ENCODE measurements at regions not wholly inside any gene's neighbourhood (a gene's known extent, or its start where the extent isn't known, plus 50 kb on each side); places are given as distances from the start of the nearest gene placed in this dataset.
"Not testable (repeated sequence)": the region's sequence is repeated elsewhere in the genome, so short reads cannot be mapped to it uniquely, and the experiment has no call there.

- DNase-seq = no peak
These were observed 980.1 kb downstream of the KCNMA1 start for GRCh38 chr10:76657337-76658012.

GRCh38 chr10:76651154-76651553, 986.5 kb downstream of the KCNMA1 start:
- DNase-seq = no peak

- DNase-seq = no peak
These were observed 987.9 kb downstream of the KCNMA1 start for GRCh38 chr10:76649723-76650127.

GRCh38 chr10:76649254-76649653, 988.4 kb downstream of the KCNMA1 start:
- DNase-seq = no peak

- DNase-seq = no peak
These were observed 990.3 kb downstream of the KCNMA1 start for GRCh38 chr10:76647301-76647700.

GRCh38 chr10:76645341-76645740, 992.3 kb downstream of the KCNMA1 start:
- DNase-seq = no peak

GRCh38 chr10:76644476-76644875, 993.1 kb downstream of the KCNMA1 start:
- DNase-seq = peak; percentile 2

- no peak for DNase-seq
These were observed 994.1 kb downstream of the KCNMA1 start for GRCh38 chr10:76643511-76643911.

GRCh38 chr10:76642358-76642757, 995.2 kb downstream of the KCNMA1 start:
- no peak for DNase-seq

GRCh38 chr10:76641215-76641614, 996.4 kb downstream of the KCNMA1 start:
- DNase-seq = peak; percentile 32

GRCh38 chr10:76640806-76641205, 996.8 kb downstream of the KCNMA1 start:
- no peak for DNase-seq

GRCh38 chr10:76632767-76633051, 1004.9 kb downstream of the KCNMA1 start:
- no peak for DNase-seq

GRCh38 chr10:76631884-76632766, 1005.5 kb downstream of the KCNMA1 start:
- no peak for DNase-seq

GRCh38 chr10:76631036-76631670, 1006.5 kb downstream of the KCNMA1 start:
- DNase-seq = no peak

- DNase-seq = no peak
These were observed 1008.8 kb downstream of the KCNMA1 start for GRCh38 chr10:76628801-76629200.

- DNase-seq = no peak
These were observed 1011.2 kb downstream of the KCNMA1 start for GRCh38 chr10:76626386-76626785.

GRCh38 chr10:76624470-76624869, 1013.1 kb downstream of the KCNMA1 start:
- DNase-seq = no peak

GRCh38 chr10:76621886-76622620, 1015.6 kb downstream of the KCNMA1 start:
- no peak for DNase-seq

- no peak for DNase-seq
These were observed 1019.0 kb downstream of the KCNMA1 start for GRCh38 chr10:76618641-76619040.

- no peak for DNase-seq
These were observed 1019.4 kb downstream of the KCNMA1 start for GRCh38 chr10:76618171-76618570.

GRCh38 chr10:76616666-76617065, 1020.9 kb downstream of the KCNMA1 start:
- not testable (repeated sequence) for DNase-seq

GRCh38 chr10:76615049-76615448, 1022.6 kb downstream of the KCNMA1 start:
- DNase-seq = no peak
